SH-SY5Y (cell line): ENCODE measurements at regions not wholly inside any gene's neighbourhood (a gene's known extent, or its start where the extent isn't known, plus 50 kb on each side); places are given as distances from the start of the nearest gene placed in this dataset.

ENCODE experiments used
- GATA2 ChIP-seq: IDR thresholded peaks from 2 replicates; pipeline ENCODE4 v1.6.1; 2011; ENCODE audit warnings: mild to moderate bottlenecking, low read depth, low read length
- GATA3 ChIP-seq: IDR thresholded peaks from 2 replicates; pipeline ENCODE4 v1.6.1; 2011; ENCODE audit warnings: low read depth, mild to moderate bottlenecking, low read length, moderate library complexity

- TF ChIP-seq GATA3 (no peak), GATA2 (no peak)
Observed at GRCh38 chr2:17135619-17136018, 382.6 kb downstream of the RAD51AP2 start.

DNA sequence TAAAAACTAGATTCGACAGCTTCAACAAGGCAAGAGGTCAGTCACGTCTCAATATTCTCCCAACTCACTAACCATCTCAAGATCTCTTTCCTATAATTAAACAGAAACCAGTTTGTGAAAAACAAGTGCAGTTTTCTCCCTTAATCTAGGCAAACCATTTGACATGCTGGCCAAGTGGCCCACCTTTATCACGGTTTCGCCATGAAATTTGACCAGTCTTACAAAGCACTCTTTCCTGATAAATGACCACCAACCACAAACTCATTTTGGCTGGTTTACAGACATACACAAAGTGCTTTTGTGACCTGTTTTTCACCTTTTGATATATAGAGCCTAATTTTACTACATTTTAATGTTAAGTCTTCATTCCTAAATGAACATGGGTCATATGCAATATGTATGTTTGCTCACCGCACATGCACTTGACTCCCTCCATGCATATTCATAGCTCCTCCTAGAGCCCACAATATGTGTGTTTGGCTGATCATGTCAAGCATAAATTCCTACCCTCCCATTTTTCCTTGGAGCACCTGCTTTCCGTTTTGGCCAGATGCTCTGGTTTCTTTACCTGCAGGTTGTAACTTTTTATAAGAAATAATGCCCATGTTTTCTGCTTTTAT lies 385.1 kb downstream of the RAD51AP2 start:
- TF ChIP-seq GATA2 (no peak), GATA3 (no peak)

GRCh38 chr2:17125989-17126620 lies 392.1 kb downstream of the RAD51AP2 start:
- no peak for TF ChIP-seq GATA3

DNA sequence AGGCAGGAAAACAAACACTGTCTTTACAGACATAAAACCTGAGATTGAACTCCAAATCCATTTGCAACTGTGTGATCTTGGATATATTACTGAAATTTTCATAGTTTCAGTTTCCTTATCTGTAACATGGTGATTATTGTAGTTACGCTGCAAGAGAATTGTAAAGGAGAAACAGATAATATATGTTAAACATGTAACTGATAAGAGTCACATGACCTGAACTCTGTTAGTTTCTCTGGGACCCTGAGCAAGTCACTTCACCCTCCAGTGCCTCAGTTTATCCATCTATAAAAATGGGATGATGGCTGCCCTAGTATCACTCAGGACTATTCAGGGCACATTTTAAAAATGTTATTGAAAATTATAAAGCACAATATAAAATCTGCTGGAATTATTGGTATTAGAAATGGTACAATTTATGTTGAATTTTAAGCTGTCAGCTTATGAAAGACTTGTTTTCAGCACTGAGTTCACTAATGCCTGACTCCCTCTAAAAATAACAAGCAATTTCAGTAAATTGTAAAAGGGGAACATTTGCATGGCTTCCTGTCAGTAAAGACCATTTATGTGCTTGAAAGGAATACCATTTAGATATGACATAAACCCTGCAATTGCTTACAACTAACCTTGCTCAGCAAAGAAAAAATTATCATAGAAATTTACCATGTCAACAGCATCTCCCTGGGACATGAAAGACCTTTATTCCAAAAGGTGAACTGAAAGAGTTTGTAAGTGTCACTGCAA lies 393.5 kb downstream of the RAD51AP2 start:
- no peak for TF ChIP-seq GATA2
- no peak for TF ChIP-seq GATA3

GRCh38 chr2:17122887-17123501 lies 395.2 kb downstream of the RAD51AP2 start:
- TF ChIP-seq GATA3: no peak
- no peak for TF ChIP-seq GATA2

DNA sequence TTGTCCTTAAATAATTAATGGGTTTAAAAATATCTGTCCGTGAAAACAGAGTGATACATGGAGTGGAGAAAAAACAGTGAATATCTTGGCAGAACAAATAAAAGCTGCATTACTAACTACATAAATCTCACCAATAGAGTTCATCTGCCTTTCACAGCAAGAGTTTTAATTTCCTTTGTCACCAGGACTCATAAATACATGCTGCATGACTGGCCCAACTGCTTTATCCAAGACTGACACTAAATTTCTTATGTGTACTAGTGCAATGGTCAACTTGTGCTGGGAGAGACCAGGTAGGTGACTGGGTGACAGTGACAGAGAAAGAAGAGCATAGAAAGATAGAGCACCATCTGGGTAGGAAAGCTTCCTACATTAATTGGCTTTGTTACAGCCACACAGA lies 402.8 kb downstream of the RAD51AP2 start:
- no peak for TF ChIP-seq GATA2
- TF ChIP-seq GATA3: no peak

DNA sequence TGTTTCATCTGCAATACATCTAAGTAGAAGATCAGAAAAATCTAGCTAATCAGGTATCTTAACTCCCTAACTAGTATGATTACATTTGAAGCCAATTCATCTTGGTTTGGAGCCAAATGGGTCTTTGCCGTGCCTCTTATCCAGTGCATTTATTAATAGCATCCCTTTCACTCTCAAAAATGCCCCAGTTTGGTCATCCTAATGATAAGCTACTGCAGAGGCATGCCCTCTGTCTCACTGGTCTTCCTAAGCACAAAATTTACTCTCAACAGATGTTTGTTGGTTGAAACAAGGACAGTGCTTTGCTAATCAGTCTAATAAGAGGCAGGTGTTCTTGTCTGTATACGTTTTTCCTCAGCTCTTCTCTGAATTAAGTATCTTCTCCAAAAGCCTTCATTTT lies 403.2 kb downstream of the RAD51AP2 start:
- TF ChIP-seq GATA3 (peak; percentile 44; the same call in 1 of the 2 replicates), GATA2 (peak; percentile 54; the same call in 1 of the 2 replicates)

- TF ChIP-seq GATA2 (no peak), GATA3 (no peak)
Observed at GRCh38 chr2:17107871-17108270, 410.4 kb downstream of the RAD51AP2 start.

DNA sequence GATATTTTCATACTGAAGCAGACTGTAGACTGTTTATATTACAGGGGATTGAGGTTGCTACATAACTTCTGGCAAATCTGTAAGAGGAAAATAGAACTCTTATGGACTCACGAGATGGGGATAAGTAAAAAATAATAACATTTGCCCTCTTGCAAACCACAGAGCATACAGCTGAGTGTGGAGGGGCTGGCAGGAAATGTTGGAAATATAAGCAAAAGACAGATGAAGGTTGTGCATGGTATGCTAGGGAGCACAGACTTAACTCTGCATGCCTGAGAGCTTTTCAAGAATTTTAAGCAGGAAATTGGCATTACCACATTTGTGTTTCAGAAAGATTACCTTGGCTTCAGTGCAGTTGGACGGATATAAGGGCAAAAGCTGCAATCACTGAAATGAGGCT lies 411.1 kb downstream of the RAD51AP2 start:
- TF ChIP-seq GATA2: no peak
- TF ChIP-seq GATA3: no peak

GRCh38 chr2:17106418-17106817 lies 411.8 kb downstream of the RAD51AP2 start:
- TF ChIP-seq GATA2 (no peak), GATA3 (no peak)

DNA sequence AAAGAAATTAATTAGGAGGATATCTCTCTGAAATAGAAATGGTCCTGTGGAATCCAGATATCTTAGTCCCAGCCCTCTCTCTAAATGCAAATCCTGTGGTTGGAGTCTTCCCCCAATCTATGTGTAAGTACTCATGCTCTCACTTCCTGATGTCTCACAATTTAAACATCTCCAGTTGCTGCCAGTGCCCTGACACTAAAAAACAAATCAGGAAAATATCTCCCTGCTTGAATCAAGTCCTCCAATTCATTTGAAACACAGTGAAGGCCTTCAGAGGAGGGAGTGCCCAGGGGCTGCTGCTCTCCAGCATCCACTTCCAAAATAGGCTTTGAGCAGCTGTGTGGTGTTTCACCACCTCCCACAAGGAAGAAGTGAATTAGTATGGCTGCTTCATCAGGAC lies 413.8 kb downstream of the RAD51AP2 start:
- TF ChIP-seq GATA2 (no peak), GATA3 (no peak)

DNA sequence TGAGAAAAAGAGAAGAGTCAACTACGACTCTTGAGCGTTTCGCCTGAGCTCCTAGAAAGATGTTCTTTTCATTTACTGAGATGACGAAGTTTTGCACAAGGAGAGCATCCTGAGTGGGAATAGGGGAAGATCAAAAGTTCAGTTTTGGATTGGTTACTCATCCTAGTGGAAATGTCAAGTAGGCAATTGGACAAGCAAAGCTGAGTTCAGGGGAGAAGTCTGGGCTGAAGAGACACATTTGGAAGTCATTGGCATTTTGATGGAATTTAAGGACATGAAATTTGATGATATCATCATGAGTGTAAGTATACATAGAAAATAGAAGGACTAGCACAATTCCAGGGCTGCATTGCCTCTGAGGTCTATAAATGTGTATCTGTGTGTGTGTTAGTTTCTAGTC lies 416.6 kb downstream of the RAD51AP2 start:
- TF ChIP-seq GATA3 (no peak), GATA2 (no peak)

DNA sequence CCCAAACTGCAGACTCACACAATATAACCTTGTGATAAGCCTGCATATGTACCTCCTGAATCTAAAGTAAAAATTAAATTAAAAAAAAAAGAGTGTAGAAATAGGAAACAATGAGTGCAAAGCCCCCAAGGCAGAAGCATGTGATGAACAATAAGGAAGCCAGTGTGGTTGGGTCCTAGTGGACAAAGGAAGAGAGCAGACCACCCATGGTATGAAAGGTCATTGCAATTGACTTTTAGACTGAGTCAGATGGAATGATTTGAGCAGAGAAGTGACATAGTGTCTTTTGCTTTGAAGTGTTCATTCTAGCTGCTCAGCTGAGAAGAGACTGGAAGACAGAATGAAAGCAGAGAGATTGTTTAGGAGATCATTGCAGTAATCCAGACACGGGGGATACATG lies 417.1 kb downstream of the RAD51AP2 start:
- TF ChIP-seq GATA3: no peak
- no peak for TF ChIP-seq GATA2

DNA sequence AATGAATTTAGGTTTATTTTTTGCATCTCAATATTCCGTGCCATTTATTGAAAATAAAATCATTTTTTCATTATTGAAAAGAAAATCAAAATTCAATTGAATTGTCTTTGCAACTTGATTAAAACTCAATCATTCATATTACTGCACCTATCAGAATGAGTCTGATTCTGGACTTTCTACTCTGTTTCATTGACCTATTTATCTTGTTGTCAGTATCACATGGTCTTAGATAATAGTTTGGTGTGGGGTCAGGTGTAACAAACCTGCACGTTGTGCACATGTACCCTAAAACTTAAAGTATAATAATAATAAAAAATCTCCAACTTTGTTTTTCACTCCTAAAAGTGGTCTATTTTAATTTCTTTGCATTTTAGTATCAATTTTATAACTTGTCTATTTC lies 422.9 kb downstream of the RAD51AP2 start:
- no peak for TF ChIP-seq GATA3

GRCh38 chr2:17093712-17094111 lies 424.5 kb downstream of the RAD51AP2 start:
- TF ChIP-seq GATA2 (no peak), GATA3 (no peak)

DNA sequence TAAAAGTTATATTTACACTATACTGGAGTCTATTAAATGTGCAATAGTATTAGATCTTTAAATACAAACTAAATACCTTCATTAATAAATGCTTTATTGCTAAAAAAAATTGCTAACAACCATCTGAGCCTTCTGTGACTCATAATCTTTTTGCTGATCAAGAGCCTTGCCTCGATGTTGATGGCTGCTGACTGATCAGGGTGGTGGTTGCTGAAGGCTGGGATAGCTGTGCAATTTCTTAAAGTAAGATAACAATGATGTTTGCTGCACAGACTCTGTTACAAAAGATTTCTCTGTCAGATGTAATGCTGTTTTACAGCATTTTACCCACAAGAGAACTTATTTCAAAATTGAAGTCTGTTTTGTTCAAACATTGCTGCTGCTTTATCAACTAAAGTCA lies 421.4 kb upstream of the CYRIA start:
- TF ChIP-seq GATA2 (peak; percentile 64), GATA3 (peak; percentile 47; the same call in 1 of the 2 replicates)
